ENCODE measurements at regions not wholly inside any gene's neighbourhood (a gene's known extent, or its start where the extent isn't known, plus 50 kb on each side); places are given as distances from the start of the nearest gene placed in this dataset.

DNA sequence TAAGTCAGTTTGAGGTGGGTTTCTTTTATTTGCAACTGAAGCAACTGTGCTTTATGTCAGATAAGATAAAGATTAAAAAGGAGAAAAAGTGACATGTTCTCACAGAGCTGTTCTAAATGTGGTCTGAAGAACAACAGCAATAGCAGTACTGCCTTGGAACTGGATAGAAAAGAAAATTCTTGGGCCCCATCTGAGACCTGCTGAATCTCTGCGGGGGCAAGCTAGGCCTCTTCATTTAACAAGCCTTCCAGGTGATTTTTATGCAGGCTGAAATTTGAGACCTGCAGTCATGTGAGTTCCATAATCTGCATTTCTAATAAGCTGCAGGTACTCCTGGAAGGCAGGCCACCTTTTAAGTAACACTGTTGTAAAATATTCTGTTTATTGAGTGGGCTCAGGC lies 91.4 kb upstream of the CTSC start:
- BruUV-seq (replicated peaks), result no TSS peak
- no peak overlapping the region for H2AFZ ChIP-seq (ENCODE audit: low read depth, low read length)
- no peaks in the 10 kb centered on the region for H4K20me1 ChIP-seq (replicated peaks; ENCODE audit: control insufficient read depth, insufficient read depth, low read length)
- no peak overlapping the region for H3K27ac ChIP-seq (ENCODE audit: extremely low read depth, low read depth, low read length)
- no peaks in the 10 kb centered on the region for H3K36me3 ChIP-seq (ENCODE audit: control insufficient read depth, insufficient read depth, low read length)
- intact Hi-C loops (cut with micrococcal nuclease), result no loop called here
- no peaks in the 10 kb centered on the region for H3K9me1 ChIP-seq (ENCODE audit: control insufficient read depth, insufficient read depth, low read length)
- peaks cover 0 to 41% of the 10 kb centered on the region in 2 experiments; a peak in 3 of 5 replicates for H3K4me1 ChIP-seq (replicated peaks in 1 of 2; ENCODE audit: control insufficient read depth in 2 of 2, insufficient read depth in 2 of 2, low read length in 2 of 2)
- in situ Hi-C loops (cut with MboI), result no loop called here
- FAIRE-seq, result peak; percentile 6
- H3K4me3 ChIP-seq, result no peak overlapping the region
- DNase-seq (ENCODE audit: extremely low read depth in 1 of 4, low spot score in 3 of 4), result no peak
- H3K4me2 ChIP-seq (ENCODE audit: insufficient read depth, low read length), result no peak overlapping the region
- H3K9ac ChIP-seq (ENCODE audit: insufficient read depth in 1 of 2, low read depth in 2 of 2, low read length in 2 of 2), result no peak overlapping the region
- no peak for ATAC-seq
- CTCF ChIA-PET (ENCODE audit: low intra/inter-chr PET ratio), result no interaction called here
- H3K9me3 ChIP-seq (replicated peaks; ENCODE audit: control insufficient read depth, insufficient read depth, low read depth, low read length), result no peaks in the 10 kb centered on the region
- no peaks in the 10 kb centered on the region for H3K79me2 ChIP-seq (ENCODE audit: control insufficient read depth, insufficient read depth, low read length)
- WGBS (ENCODE audit: insufficient coverage, low coverage, missing lambda C conversion rate), result 75% methylated on average over 1 of the region's 1 CpG
- H3K27me3 ChIP-seq (ENCODE audit: control insufficient read depth in 2 of 2, insufficient read depth in 2 of 2, low read length in 2 of 2), result no peaks in the 10 kb centered on the region
- POLR2A ChIA-PET, result interaction anchor here (0.9 to 1.3 kb wide), 4 partner anchors 8 to 101 kb away, joined by 3 to 4 read pairs (median 4); no protein-coding TSS in a partner anchor
- TF ChIP-seq, protein P1, sequence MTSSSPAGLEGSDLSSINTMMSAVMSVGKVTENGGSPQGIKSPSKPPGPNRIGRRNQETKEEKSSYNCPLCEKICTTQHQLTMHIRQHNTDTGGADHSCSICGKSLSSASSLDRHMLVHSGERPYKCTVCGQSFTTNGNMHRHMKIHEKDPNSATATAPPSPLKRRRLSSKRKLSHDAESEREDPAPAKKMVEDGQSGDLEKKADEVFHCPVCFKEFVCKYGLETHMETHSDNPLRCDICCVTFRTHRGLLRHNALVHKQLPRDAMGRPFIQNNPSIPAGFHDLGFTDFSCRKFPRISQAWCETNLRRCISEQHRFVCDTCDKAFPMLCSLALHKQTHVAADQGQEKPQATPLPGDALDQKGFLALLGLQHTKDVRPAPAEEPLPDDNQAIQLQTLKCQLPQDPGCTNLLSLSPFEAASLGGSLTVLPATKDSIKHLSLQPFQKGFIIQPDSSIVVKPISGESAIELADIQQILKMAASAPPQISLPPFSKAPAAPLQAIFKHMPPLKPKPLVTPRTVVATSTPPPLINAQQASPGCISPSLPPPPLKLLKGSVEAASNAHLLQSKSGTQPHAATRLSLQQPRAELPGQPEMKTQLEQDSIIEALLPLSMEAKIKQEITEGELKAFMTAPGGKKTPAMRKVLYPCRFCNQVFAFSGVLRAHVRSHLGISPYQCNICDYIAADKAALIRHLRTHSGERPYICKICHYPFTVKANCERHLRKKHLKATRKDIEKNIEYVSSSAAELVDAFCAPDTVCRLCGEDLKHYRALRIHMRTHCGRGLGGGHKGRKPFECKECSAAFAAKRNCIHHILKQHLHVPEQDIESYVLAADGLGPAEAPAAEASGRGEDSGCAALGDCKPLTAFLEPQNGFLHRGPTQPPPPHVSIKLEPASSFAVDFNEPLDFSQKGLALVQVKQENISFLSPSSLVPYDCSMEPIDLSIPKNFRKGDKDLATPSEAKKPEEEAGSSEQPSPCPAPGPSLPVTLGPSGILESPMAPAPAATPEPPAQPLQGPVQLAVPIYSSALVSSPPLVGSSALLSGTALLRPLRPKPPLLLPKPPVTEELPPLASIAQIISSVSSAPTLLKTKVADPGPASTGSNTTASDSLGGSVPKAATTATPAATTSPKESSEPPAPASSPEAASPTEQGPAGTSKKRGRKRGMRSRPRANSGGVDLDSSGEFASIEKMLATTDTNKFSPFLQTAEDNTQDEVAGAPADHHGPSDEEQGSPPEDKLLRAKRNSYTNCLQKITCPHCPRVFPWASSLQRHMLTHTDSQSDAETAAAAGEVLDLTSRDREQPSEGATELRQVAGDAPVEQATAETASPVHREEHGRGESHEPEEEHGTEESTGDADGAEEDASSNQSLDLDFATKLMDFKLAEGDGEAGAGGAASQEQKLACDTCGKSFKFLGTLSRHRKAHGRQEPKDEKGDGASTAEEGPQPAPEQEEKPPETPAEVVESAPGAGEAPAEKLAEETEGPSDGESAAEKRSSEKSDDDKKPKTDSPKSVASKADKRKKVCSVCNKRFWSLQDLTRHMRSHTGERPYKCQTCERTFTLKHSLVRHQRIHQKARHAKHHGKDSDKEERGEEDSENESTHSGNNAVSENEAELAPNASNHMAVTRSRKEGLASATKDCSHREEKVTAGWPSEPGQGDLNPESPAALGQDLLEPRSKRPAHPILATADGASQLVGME (CRISPR knock-in tag; IDR thresholded peaks at IDR 0.05), result no peak
- TF ChIP-seq, protein P2, sequence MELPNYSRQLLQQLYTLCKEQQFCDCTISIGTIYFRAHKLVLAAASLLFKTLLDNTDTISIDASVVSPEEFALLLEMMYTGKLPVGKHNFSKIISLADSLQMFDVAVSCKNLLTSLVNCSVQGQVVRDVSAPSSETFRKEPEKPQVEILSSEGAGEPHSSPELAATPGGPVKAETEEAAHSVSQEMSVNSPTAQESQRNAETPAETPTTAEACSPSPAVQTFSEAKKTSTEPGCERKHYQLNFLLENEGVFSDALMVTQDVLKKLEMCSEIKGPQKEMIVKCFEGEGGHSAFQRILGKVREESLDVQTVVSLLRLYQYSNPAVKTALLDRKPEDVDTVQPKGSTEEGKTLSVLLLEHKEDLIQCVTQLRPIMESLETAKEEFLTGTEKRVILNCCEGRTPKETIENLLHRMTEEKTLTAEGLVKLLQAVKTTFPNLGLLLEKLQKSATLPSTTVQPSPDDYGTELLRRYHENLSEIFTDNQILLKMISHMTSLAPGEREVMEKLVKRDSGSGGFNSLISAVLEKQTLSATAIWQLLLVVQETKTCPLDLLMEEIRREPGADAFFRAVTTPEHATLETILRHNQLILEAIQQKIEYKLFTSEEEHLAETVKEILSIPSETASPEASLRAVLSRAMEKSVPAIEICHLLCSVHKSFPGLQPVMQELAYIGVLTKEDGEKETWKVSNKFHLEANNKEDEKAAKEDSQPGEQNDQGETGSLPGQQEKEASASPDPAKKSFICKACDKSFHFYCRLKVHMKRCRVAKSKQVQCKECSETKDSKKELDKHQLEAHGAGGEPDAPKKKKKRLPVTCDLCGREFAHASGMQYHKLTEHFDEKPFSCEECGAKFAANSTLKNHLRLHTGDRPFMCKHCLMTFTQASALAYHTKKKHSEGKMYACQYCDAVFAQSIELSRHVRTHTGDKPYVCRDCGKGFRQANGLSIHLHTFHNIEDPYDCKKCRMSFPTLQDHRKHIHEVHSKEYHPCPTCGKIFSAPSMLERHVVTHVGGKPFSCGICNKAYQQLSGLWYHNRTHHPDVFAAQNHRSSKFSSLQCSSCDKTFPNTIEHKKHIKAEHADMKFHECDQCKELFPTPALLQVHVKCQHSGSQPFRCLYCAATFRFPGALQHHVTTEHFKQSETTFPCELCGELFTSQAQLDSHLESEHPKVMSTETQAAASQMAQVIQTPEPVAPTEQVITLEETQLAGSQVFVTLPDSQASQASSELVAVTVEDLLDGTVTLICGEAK (IDR thresholded peaks at IDR 0.05), result no peak
- TF ChIP-seq, protein P2 (CRISPR knock-in tag; IDR thresholded peaks at IDR 0.05), result no peak
- TF ChIP-seq, protein P3, sequence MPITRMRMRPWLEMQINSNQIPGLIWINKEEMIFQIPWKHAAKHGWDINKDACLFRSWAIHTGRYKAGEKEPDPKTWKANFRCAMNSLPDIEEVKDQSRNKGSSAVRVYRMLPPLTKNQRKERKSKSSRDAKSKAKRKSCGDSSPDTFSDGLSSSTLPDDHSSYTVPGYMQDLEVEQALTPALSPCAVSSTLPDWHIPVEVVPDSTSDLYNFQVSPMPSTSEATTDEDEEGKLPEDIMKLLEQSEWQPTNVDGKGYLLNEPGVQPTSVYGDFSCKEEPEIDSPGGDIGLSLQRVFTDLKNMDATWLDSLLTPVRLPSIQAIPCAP (CRISPR knock-in tag; IDR thresholded peaks at IDR 0.05; ENCODE audit: borderline replicate concordance), result no peak
- TF ChIP-seq ETV5 (CRISPR knock-in tag; IDR thresholded peaks at IDR 0.05; ENCODE audit: low read depth), result no peak
- no peak for TF ChIP-seq SETDB1 (IDR thresholded peaks at IDR 0.05; ENCODE audit: low read length)
- TF ChIP-seq IRF2 (CRISPR knock-in tag; IDR thresholded peaks at IDR 0.05), result no peak
- TF ChIP-seq ZKSCAN1 (IDR thresholded peaks at IDR 0.05; ENCODE audit: low read depth, low read length), result no peak
